ENCODE measurements at regions not wholly inside any gene's neighbourhood (a gene's known extent, or its start where the extent isn't known, plus 50 kb on each side); places are given as distances from the start of the nearest gene placed in this dataset.

DNA sequence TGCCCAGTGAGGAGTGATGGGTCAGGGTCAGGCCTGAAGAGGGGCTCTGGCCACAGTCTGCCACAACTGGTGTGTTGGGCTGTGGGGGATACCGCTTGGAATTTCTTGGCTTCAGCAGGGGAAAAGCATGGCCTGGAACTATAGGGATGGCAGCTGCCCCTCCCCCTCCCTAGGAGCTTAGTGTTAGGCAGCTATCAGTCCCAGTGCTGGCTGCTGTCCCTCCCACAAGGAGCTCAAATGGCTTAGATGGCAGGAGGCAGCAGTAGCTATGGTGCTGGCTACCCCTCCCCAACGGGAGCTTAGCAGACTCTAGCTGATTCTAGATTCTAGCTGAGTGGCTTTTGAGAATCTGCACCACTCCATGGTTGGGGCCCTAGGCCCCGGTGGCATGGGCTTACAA, 414.5 kb upstream of the HSF2 start:
- H3K79me2 ChIP-seq (ENCODE audit: control insufficient read depth, insufficient read depth, low read length) = no peaks in the 10 kb centered on the region
- no peak for FAIRE-seq
- no peak overlapping the region for H3K9ac ChIP-seq (ENCODE audit: insufficient read depth in 1 of 2, low read depth in 2 of 2, low read length in 2 of 2)
- TF ChIP-seq CREBBP (IDR thresholded peaks at IDR 0.05; ENCODE audit: low read depth, low read length) (no peak), HCFC1 (IDR thresholded peaks at IDR 0.05; ENCODE audit: low read depth, low read length) (no peak), FOXA1 (IDR thresholded peaks at IDR 0.05; ENCODE audit: borderline replicate concordance) (no peak), CREM (IDR thresholded peaks at IDR 0.05; ENCODE audit: low read depth) (no peak), XRCC4 (IDR thresholded peaks at IDR 0.05; ENCODE audit: extremely low read depth, insufficient read depth, insufficient read length) (no peak), POLR2AphosphoS5 (IDR thresholded peaks at IDR 0.05; ENCODE audit: control insufficient read depth, insufficient read depth, low read depth, low read length) (no peak), ZNF324 (CRISPR knock-in tag; IDR thresholded peaks at IDR 0.05) (no peak), TBL1XR1 (IDR thresholded peaks at IDR 0.05; ENCODE audit: low read length in 2 of 2) (no peak)
- TF ChIP-seq, protein P1, sequence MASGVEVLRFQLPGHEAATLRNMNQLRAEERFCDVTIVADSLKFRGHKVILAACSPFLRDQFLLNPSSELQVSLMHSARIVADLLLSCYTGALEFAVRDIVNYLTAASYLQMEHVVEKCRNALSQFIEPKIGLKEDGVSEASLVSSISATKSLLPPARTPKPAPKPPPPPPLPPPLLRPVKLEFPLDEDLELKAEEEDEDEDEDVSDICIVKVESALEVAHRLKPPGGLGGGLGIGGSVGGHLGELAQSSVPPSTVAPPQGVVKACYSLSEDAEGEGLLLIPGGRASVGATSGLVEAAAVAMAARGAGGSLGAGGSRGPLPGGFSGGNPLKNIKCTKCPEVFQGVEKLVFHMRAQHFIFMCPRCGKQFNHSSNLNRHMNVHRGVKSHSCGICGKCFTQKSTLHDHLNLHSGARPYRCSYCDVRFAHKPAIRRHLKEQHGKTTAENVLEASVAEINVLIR (CRISPR knock-in tag; IDR thresholded peaks at IDR 0.05) = no peak
- TF ChIP-seq, protein P2, sequence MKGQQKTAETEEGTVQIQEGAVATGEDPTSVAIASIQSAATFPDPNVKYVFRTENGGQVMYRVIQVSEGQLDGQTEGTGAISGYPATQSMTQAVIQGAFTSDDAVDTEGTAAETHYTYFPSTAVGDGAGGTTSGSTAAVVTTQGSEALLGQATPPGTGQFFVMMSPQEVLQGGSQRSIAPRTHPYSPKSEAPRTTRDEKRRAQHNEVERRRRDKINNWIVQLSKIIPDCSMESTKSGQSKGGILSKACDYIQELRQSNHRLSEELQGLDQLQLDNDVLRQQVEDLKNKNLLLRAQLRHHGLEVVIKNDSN (CRISPR knock-in tag; IDR thresholded peaks at IDR 0.05) = no peak
- TF ChIP-seq, protein P3, sequence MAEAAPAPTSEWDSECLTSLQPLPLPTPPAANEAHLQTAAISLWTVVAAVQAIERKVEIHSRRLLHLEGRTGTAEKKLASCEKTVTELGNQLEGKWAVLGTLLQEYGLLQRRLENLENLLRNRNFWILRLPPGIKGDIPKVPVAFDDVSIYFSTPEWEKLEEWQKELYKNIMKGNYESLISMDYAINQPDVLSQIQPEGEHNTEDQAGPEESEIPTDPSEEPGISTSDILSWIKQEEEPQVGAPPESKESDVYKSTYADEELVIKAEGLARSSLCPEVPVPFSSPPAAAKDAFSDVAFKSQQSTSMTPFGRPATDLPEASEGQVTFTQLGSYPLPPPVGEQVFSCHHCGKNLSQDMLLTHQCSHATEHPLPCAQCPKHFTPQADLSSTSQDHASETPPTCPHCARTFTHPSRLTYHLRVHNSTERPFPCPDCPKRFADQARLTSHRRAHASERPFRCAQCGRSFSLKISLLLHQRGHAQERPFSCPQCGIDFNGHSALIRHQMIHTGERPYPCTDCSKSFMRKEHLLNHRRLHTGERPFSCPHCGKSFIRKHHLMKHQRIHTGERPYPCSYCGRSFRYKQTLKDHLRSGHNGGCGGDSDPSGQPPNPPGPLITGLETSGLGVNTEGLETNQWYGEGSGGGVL (CRISPR knock-in tag; IDR thresholded peaks at IDR 0.05) = no peak
- intact Hi-C loops (cut with micrococcal nuclease) (no loop called here), in situ Hi-C loops (cut with MboI) (no loop called here)
- H3K27me3 ChIP-seq (ENCODE audit: control insufficient read depth in 2 of 2, insufficient read depth in 2 of 2, low read length in 2 of 2) = no peaks in the 10 kb centered on the region
- POLR2A ChIA-PET = no interaction called here
- CTCF ChIA-PET (ENCODE audit: low intra/inter-chr PET ratio) = no interaction called here
- H3K9me3 ChIP-seq (replicated peaks; ENCODE audit: control insufficient read depth, insufficient read depth, low read depth, low read length) = no peaks in the 10 kb centered on the region
- H3K36me3 ChIP-seq (ENCODE audit: control insufficient read depth, insufficient read depth, low read length) = no peaks in the 10 kb centered on the region
- H4K20me1 ChIP-seq (replicated peaks; ENCODE audit: control insufficient read depth, insufficient read depth, low read length) = no peaks in the 10 kb centered on the region
- 0% methylated on average over 3 of the region's 3 CpGs for WGBS (ENCODE audit: insufficient coverage, low coverage, missing lambda C conversion rate)
- no peak overlapping the region for H3K4me2 ChIP-seq (ENCODE audit: insufficient read depth, low read length)
- H2AFZ ChIP-seq (ENCODE audit: low read depth, low read length) = no peak overlapping the region
- H3K9me1 ChIP-seq (ENCODE audit: control insufficient read depth, insufficient read depth, low read length) = no peaks in the 10 kb centered on the region
- BruUV-seq (replicated peaks) = no TSS peak
- no peaks in the 10 kb centered on the region for H3K4me1 ChIP-seq (replicated peaks in 1 of 2; ENCODE audit: control insufficient read depth in 2 of 2, insufficient read depth in 2 of 2, low read length in 2 of 2)
- no peak overlapping the region for H3K27ac ChIP-seq (ENCODE audit: extremely low read depth, low read depth, low read length)
- ATAC-seq = no peak
- DNase-seq (ENCODE audit: extremely low read depth in 1 of 4, low spot score in 3 of 4) = no peak
- no peak overlapping the region for H3K4me3 ChIP-seq

Measured in K562 (cell line).